Urinary bladder (tissue), 3 donors: ENCODE measurements at regions not wholly inside any gene's neighbourhood (a gene's known extent, or its start where the extent isn't known, plus 50 kb on each side); places are given as distances from the start of the nearest gene placed in this dataset.
"Not testable (repeated sequence)": the region's sequence is repeated elsewhere in the genome, so short reads cannot be mapped to it uniquely, and the experiment has no call there.

Experiments
- DNase-seq: peaks from one replicate; pipeline ENCODE4 v3.0.0-alpha.2; 2015; ENCODE audit errors: extremely low spot score
- H3K27ac ChIP-seq: one replicate; pipeline ENCODE4 v1.5.1; 2013; ENCODE audit warnings: low read depth, mild to moderate bottlenecking, moderate library complexity
- H3K36me3 ChIP-seq: one replicate; pipeline ENCODE4 v1.6.1; 2013; ENCODE audit warnings: mild to moderate bottlenecking, moderate library complexity; ENCODE audit not compliant: insufficient read depth
- H3K4me1 ChIP-seq: one replicate; pipeline ENCODE4 v1.6.1; 2013; ENCODE audit warnings: mild to moderate bottlenecking, moderate library complexity; ENCODE audit not compliant: insufficient read depth
- H3K4me3 ChIP-seq: one replicate; pipeline ENCODE4 v1.5.1; 2013; ENCODE audit warnings: low read depth, low read length
- WGBS: extraction: QIAGEN DNeasy Blood & Tissue Kit; methylation state at CpG from one replicate; pipeline ENCODE4 v1.1.7; 2013; 5-methylcytosine and 5-hydroxymethylcytosine counted together
- donor health status: healthy with polysubstance abuse.
- donor health status: healthy.

DNA sequence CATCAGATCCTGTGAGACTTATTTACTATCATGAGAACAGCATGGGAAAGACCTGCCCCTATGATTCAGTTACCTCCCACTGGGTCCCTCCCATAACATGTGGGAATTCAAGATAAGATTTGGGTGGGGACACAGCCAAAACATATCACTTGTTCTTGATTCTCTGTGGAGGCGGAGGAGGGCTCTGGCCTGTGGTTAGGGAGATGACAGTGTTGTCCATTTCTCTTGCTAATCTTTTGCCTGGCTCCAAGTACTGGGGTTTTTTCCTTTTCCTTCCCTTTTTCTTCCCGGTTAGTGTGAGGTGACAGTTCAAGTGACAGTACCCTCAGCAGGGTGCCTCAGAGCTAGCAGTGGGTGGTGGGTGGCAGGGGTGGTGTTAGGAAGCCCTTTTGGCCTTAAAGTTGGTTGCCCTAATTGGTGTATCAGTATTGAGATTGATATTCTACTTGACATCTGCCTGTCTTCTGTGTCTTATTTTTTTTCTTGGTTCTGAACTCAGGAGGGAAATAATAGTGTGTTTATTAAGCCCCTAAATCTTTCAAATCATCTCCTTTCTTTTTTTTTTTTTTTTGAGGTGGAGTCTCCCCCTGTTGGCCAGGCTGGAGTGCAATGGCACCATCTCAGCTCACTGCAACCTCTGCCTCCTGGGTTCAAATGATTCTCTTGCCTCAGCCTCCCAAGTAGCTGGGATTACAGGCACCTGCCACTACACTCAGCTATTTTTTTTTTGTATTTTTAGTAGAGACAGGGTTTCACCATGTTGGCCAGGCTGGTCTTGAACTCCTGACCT is 192.0 kb downstream of the ASB1 start:
- not testable (repeated sequence) for H3K36me3 ChIP-seq, H3K4me3 ChIP-seq, DNase-seq, H3K27ac ChIP-seq, H3K4me1 ChIP-seq
- 70% methylated on average over 2 of the region's 2 CpGs for WGBS

DNA sequence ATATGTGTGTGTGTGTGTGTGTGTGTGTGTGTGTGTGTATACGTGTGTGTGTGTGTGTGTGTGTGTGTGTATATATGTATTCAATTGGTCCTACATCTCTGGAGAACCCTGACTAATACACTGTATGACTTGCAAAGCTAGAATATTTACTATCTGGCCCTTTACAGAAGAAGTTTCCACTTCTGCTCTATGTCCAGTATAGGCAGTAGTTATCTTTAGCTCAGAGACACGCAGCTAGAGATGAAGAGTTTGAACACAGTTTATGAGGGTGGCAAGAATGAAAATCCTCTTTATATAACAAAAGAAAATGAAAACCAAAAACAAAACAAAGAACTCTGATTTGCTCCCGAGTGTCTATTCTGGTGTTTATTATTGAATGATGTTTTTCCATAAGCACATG is 201.2 kb downstream of the ASB1 start:
- 59% methylated on average over 3 of the region's 3 CpGs for WGBS
- H3K4me1 ChIP-seq: no peaks in the 10 kb centered on the region
- DNase-seq: no peak
- H3K36me3 ChIP-seq: no peaks in the 10 kb centered on the region
- H3K27ac ChIP-seq: no peak overlapping the region
- H3K4me3 ChIP-seq: no peak overlapping the region

DNA sequence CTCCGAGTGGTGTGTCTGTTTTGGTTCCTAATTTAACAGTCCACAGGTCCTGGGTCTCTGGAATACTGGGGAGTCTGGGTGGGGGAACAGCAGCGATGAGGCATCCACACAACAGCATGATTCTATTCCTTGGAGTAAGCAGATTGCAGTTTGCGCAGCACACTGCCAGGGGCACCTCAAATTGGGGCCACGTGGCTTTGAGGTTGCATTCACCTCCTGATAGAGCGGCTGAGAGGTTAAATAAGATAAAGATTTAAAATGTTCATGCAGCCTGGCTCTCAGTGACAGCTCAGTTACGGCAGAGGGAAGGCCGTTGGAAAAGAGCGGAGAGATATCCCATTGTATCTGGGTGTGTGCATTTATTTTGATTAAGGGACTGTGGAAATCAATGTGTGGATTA is 202.3 kb downstream of the ASB1 start:
- WGBS: 83% methylated on average over 8 of the region's 8 CpGs
- Histone ChIP-seq H3K4me1 (no peaks in the 10 kb centered on the region), H3K36me3 (no peaks in the 10 kb centered on the region), H3K27ac (no peak overlapping the region), H3K4me3 (no peak overlapping the region)
- no peak for DNase-seq

DNA sequence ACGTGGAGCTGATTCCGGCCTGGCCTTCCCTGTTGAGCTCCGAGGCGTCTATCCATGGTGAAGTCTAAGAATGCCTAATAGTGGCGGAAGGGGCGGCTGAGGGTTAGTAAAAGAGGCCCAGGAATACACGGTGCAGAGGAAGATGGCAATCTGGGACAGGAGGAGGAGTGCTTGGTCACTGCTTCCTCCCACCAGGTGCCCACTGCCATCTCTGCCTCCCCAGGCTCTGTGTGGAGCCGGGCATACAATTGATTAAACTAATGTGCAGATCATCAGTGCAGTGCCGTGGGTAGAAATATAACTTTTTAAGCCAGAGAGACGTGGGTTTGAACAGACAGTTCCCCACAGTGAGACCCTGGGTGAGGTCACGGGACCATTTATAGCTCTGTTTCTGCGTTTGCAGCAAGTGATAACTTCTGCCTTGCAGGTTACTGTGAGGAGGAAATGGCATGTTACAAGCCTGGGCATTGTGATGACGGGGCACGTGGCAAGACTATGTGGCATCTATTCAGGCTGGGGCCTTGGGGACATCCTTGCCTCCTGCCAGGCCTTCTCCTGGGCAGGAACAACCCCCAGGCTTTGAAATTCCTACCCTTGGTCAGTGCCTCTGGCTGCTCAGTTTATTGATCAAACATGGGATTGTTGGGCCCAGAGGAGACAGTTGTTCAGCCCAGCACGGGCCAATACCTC is 204.9 kb downstream of the ASB1 start:
- no peak overlapping the region for H3K4me3 ChIP-seq
- no peak for DNase-seq
- H3K36me3 ChIP-seq: no peaks in the 10 kb centered on the region
- no peak overlapping the region for H3K27ac ChIP-seq
- no peaks in the 10 kb centered on the region for H3K4me1 ChIP-seq
- 87% methylated on average over 15 of the region's 15 CpGs for WGBS

DNA sequence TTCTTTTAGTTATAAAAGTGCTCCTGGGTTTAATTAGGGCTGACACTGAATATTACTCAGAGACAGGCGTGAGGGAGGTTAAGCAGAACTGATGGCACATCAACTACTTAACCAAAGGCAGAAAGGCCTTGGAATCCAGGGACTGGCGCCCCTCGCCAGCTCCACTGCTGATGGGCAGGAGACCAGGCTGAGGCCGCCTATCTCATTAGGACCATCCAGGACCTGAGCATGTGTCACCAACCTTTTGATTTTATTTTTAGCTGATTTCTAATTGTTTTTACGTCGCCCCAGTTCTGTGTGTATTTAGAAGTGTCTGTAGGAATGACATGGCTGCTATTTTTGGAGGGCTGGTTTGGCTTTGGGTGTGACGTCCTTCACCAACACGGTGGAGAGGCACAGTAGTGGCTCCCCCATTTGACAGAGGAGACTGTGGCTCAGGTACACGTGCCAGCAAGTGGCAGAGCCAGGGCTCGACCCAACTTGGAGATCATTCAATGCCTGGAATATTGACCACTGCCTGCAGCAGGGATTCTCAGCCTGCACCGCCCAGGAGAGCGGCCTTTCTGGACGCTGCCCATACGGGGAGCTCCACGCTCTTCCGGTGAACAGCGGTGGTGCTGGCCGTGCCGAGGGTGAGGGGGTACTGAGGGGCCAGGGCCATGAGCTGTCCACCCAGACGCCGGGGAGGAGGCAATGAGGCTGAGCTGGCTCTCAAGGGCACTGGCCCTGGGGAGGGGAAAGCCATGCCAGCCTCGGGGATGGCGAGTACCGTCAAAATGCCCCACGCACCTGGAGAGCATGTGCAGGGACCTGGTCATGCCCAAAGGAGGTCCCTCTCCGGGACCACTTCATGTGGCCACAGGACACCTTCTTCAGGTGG is 205.7 kb downstream of the ASB1 start:
- no peak overlapping the region for H3K4me3 ChIP-seq
- no peak overlapping the region for H3K27ac ChIP-seq
- WGBS: 94% methylated on average over 26 of the region's 26 CpGs
- H3K4me1 ChIP-seq: no peaks in the 10 kb centered on the region
- DNase-seq: no peak
- H3K36me3 ChIP-seq: no peaks in the 10 kb centered on the region

DNA sequence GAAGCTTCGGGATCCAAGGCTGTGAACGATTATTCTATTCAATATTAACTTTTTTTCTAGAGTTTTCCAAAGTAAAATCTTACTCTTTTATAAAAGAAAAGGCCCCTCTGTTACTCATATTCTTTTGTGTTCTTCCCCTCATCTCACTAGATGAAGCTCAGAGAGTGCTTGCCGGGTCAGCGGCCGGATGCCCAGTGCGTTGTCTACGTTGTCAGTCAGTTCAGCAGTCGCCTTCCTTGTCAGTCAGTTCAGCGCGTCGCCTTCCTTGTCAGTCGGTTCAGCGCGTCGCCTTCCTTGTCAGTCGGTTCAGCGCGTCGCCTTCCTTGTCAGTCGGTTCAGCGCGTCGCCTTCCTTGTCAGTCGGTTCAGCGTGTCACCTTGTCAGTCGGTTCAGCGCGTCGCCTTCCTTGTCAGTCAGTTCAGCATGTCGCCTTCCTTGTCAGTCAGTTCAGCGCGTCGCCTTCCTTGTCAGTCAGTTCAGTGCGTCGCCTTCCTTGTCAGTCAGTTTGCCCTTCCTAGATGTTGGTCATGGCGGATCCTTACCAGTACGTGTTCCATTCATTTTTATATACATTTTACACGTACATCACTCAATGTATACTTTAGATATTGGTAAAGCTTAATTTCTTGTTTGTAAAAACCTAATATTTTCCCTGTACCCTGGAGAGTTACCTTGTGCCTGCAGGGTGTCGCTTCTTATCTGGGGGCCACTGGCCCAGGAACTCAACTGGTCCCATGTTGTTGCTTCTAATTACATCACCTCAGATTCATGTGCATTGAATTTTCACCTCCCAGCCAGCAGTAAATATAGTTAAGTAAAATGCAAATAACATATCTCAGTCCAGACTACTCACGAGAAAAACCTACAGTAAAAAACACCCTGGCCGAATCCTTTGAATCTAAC is 206.9 kb downstream of the ASB1 start:
- no peak overlapping the region for H3K4me3 ChIP-seq
- H3K27ac ChIP-seq: no peak overlapping the region
- H3K4me1 ChIP-seq: no peaks in the 10 kb centered on the region
- DNase-seq: no peak
- 96% methylated on average over 41 of the region's 41 CpGs for WGBS
- no peaks in the 10 kb centered on the region for H3K36me3 ChIP-seq

DNA sequence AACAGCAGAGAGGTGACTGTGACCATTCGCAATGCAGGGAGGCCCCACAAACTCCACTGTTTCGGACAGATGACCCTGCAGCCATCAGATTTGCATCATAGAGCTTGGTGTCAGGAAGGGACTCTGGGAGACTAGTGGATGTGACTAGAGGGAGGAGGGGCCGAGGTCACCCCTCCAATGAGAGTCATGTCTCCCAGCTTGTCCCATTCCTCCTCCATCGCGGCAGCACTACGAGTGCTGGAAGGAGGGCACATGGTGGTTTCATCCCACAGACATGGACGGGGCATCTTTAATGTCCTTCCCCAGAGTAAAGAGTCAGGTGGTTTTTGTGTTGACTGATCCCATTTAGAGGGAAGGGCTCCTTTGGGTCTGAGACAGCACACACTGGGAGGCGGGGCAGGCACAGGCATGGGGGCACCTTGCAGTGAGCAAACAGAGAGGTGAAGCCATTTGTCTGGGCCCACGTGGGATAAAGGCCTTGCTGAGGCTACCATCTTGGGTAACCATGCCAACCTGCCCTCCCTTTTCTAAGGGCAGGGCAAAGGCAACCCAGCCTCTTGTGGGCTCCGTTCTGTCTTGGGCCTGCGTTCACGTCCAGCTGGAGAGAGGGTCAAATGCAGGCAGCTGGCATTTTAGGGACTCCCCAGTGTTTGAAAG is 208.1 kb downstream of the ASB1 start:
- DNase-seq: no peak
- 92% methylated on average over 12 of the region's 12 CpGs for whole genome bisulfite sequencing
- Histone ChIP-seq H3K4me3 (no peak overlapping the region), H3K27ac (no peak overlapping the region), H3K4me1 (no peaks in the 10 kb centered on the region), H3K36me3 (no peaks in the 10 kb centered on the region)

DNA sequence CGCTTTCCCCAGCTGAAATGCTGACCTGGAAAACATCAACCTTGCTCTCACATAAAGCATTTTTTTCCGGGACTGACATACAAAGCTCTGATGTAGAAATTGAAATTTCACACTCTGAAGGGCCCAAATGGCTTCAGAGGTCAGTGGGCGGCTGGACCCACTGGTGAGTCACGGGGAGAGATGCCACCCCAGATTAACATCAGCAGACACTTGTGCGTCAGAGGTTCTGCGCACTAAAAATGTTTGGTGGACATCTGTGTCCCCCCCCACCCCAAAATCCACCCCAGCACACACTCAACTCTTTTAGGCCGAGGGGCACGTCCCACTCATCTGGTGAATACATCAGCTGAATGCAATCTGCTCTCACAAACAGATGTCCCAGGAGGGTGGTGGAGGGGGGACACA is 208.9 kb downstream of the ASB1 start:
- H3K27ac ChIP-seq: no peak overlapping the region
- 81% methylated on average over 8 of the region's 8 CpGs for WGBS
- H3K4me1 ChIP-seq: no peaks in the 10 kb centered on the region
- no peak for DNase-seq
- H3K4me3 ChIP-seq: no peak overlapping the region
- no peaks in the 10 kb centered on the region for H3K36me3 ChIP-seq

DNA sequence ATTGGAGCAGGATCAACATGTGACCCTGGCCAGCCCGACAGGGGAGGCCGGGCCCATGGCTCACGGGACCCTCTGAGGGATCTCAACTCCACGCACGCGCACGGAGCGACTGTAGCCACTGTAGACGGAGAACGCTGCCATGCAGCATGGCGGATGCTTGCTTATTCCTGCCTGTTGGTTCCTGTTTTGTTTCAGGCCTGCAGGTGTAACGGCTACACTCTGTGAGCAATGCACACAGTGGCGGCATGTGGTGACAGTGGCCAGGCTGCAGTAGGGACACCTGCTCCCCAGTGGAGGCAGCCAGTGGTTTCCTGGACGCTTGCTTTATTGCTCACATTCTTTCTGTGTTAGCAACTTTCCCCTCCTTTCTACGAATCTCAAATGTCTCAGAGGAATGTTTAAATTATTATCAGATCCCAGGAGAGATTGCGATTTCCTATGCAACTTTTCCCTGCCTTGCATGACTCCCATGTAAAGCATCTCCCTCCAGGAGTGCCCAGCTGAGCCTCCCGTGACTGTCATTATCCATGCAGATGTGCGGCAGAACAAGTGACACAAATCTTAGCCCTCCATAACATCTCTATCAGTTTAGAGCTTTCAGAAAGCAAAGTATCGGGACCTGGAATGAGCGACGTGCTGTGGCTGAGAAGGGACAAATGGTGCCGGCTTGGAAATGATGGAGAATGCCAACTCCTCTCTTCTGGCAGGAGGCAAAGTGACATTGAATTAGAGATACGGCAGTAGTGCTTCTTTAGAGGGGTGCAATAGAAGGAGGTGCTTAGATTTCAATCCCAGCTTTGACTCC is 209.7 kb downstream of the ASB1 start:
- H3K36me3 ChIP-seq: no peaks in the 10 kb centered on the region
- 80% methylated on average over 23 of the region's 23 CpGs for WGBS
- DNase-seq: no peak
- H3K4me1 ChIP-seq: no peaks in the 10 kb centered on the region
- H3K27ac ChIP-seq: no peak overlapping the region
- no peak overlapping the region for H3K4me3 ChIP-seq

DNA sequence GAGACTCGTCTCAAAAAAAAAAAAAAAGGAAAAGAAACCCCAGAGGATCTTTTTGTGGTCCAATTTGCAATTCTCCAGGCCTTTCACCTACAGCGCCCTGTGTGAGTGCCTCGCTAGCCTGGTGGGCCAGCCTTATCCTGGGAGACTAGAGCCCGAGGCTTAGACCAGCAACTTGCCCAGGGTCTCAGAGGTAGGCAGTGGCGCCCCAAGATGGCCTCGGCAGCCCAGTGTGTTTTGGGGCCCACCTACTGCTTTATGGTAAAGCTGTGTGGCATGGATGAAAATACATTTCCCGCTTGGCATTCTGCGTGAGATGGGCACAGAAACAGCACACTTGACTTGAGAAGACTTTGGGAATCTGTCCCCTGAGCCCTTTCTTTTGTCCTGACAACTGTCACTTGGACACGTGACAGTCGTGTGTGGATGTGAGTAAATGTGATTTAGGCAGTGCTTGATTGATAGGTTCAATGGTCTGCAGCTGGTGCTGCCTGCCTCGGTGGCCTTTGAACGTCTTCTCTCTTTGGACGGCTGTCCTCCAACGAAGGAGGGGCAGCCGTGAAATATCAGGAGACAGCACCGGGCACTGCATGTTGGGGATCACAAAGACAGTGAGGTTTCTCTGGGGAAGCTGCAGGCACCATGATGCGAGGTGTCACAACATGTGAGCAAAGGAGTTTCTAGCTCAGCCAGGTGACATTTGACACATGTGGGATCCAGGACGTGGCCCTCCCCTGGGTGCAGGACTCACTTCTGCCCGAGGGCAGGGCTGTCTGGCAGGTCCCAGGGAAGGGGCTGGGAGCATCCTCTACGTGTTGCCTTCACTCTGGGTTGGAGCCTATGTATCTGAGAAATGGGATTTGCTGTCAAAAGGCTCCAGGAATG is 209.5 kb upstream of the TWIST2 start:
- no peak for DNase-seq
- no peaks in the 10 kb centered on the region for H3K4me1 ChIP-seq
- no peaks in the 10 kb centered on the region for H3K36me3 ChIP-seq
- WGBS: 90% methylated on average over 20 of the region's 20 CpGs
- no peak overlapping the region for H3K27ac ChIP-seq
- H3K4me3 ChIP-seq: no peak overlapping the region

DNA sequence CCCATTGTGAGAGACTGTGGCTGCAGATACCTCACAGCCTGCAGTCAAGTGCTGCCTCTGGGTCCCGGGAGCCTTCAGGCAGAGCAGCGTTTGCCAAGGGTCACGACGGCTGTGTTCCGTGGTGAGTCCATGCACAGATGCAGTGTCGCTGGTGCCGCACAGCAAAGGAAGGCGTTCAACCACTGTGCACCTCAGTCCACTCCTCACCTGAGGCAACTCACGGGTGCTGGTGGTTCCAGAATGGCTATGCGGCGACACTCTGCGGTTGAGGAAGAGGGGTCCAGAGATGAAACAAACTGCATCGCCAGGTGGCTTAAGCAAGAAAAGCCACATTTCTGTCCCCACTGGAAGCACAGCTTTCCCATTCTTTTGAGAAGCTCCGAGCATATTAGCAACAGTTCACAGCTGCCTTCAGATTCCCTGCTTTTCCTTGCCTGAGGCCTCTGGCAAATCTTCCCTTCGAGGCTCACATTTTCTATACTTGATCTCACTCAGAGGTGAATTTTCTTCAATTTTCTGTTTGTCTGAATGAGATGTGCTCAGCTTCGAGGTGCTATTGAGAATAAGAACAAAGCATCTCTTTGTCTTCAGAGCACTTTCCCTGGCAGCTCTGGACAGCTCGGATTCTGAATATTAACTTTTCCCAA is 208.8 kb upstream of the TWIST2 start:
- no peak overlapping the region for H3K4me3 ChIP-seq
- WGBS: 87% methylated on average over 17 of the region's 17 CpGs
- no peaks in the 10 kb centered on the region for H3K36me3 ChIP-seq
- DNase-seq: no peak
- H3K4me1 ChIP-seq: no peaks in the 10 kb centered on the region
- no peak overlapping the region for H3K27ac ChIP-seq
